Suprapubic skin (tissue), 3 donors: ENCODE measurements at regions not wholly inside any gene's neighbourhood (a gene's known extent, or its start where the extent isn't known, plus 50 kb on each side); places are given as distances from the start of the nearest gene placed in this dataset.

Experiments used
- EP300 ChIP-seq: sonication (generic); formaldehyde crosslinking; IDR thresholded peaks from one replicate; pipeline ENCODE4 v1.6.1; 2017; ENCODE audit warnings: antibody characterized with exemption
- POLR2A ChIP-seq, 2 donors: fragments of 450-650 bp; IDR thresholded peaks; one replicate each; pipeline ENCODE4 v1.6.1; 2017; ENCODE audit warnings: antibody characterized with exemption in 2 of 2, mild to moderate bottlenecking in 2 of 2, moderate library complexity in 2 of 2
- TF ChIP-seq, protein P1 (sequence below), 2 donors: fragments of 200-600 bp in 1 of 2; fragments of 450-650 bp in 1 of 2; sonication (generic) in 1 of 2; IDR thresholded peaks; one replicate each; pipeline ENCODE4 v1.5.1; 2016 to 2019; ENCODE audit warnings: antibody characterized with exemption in 2 of 2, mild to moderate bottlenecking in 1 of 2, moderate library complexity in 1 of 2

DNA sequence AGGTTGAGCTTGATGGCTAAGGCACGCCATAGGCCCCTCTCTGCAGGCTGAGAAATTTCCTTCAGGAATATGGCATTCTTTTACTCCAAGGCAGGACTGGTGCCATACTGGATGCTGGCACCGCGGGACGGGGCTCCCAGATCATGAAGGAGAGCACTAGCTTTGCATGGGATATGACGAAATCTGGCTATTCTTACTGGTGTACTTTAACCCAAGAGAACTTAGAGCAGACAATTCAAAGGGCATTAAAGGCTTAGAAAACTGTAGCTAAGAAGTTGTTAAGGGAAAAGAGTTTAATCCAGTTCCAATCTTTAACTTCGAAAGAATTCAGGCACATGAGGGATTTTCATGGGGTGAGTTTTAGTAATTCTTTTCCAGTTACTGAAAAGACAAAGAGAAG lies 204.4 kb upstream of the ESRRG start:
- TF ChIP-seq POLR2A (IDR thresholded peaks at IDR 0.05) (no peak), EP300 (no peak)
- TF ChIP-seq, protein P1, sequence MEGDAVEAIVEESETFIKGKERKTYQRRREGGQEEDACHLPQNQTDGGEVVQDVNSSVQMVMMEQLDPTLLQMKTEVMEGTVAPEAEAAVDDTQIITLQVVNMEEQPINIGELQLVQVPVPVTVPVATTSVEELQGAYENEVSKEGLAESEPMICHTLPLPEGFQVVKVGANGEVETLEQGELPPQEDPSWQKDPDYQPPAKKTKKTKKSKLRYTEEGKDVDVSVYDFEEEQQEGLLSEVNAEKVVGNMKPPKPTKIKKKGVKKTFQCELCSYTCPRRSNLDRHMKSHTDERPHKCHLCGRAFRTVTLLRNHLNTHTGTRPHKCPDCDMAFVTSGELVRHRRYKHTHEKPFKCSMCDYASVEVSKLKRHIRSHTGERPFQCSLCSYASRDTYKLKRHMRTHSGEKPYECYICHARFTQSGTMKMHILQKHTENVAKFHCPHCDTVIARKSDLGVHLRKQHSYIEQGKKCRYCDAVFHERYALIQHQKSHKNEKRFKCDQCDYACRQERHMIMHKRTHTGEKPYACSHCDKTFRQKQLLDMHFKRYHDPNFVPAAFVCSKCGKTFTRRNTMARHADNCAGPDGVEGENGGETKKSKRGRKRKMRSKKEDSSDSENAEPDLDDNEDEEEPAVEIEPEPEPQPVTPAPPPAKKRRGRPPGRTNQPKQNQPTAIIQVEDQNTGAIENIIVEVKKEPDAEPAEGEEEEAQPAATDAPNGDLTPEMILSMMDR (IDR thresholded peaks at IDR 0.05): no peak
